ENCODE measurements at regions not wholly inside any gene's neighbourhood (a gene's known extent, or its start where the extent isn't known, plus 50 kb on each side); places are given as distances from the start of the nearest gene placed in this dataset.

- no peak for DNase-seq (ENCODE audit: low spot score in 2 of 2)
- no peak for FAIRE-seq
These were observed 351.7 kb downstream of the HRH4 start for GRCh38 chr18:24811950-24812681.

- no peak for DNase-seq (ENCODE audit: low spot score in 2 of 2)
- FAIRE-seq = no peak
These were observed 354.1 kb downstream of the HRH4 start for GRCh38 chr18:24814521-24814920.

DNA sequence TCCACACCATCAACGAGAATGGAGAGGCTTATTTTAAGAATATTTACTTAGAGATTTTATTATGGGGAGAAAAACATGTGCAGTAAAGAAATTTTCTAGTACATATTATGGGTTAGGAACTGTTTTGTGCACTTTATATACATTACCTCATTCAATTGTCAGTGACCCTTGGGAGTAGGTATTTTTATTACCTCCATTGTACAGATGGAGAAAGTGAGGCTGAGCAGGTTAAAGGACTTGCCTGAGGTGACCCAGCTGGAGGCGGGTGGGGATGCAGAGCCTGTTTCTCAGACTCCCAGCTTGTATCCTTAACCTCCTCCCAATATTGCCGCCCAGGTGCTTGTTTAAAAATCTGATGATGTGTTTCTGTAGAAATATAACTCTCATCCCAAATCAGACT lies 356.7 kb downstream of the HRH4 start:
- DNase-seq (ENCODE audit: low spot score in 2 of 2) = no peak
- FAIRE-seq = no peak

GRCh38 chr18:24817587-24818371 lies 357.3 kb downstream of the HRH4 start:
- DNase-seq (ENCODE audit: low spot score in 2 of 2) = no peak
- no peak for FAIRE-seq

DNA sequence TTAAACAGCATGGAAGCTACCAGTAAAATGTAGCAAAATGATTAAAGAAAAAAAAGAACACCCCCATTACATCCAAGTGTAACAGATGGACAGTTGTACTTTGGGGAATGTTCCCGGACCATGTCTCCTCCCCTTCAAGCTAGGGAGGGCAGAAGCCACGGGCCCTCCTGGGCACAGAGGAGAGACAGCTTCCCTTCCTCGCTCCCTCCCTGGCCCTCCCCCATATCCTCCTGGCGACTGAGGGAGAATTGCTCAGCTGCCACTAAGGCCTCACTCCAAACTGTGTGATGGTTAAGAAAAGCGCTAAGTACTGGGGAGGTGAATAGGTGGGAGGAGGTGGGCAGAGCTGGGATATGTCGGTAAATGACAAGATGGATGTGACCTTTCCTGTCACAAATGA lies 358.0 kb downstream of the HRH4 start:
- FAIRE-seq (no peak), DNase-seq (ENCODE audit: low spot score in 2 of 2) (no peak)

GRCh38 chr18:24819141-24819890 lies 358.9 kb downstream of the HRH4 start:
- FAIRE-seq = no peak
- DNase-seq (ENCODE audit: low spot score in 2 of 2) = no peak

DNA sequence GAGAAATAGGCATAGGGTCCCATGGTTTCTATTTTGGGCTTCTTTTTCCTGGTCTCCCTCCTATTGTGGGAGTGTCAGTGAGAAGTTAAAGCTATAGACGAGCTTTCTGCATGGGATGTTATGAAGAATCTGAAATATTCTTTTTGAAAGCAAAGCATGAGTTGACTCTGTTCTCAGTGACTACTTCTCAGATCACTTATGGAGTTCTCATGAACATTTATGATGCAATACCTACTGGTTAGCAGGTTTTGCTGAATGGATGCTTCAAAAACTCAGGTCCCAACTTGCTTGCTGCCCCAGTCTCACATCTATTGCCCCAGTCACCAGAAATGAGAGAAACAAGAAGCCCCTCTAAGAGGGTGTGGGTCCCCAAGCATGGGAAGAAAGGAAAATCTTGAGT lies 365.0 kb downstream of the HRH4 start:
- no peak for DNase-seq (ENCODE audit: low spot score in 2 of 2)
- no peak for FAIRE-seq

DNA sequence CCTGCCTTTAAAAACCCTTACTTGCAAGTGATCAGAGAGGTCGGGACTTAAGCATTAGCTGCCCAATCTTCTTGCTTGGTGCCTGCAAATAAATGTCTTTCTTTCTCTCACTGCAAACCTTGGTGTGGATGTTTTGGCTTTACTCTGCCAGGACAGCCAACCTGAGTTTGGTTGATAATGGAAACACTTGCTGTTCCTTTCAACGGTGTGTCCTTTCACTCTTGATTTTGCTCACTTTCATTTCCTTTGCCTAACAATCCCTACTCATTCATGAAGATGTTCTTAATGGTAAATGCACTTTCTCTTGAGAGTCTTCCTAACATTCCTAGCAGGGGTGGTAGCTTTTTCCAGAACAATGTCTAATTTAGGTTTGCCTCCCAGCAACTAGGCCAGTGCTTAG lies 366.2 kb downstream of the HRH4 start:
- no peak for DNase-seq (ENCODE audit: low spot score in 2 of 2)
- no peak for FAIRE-seq

- FAIRE-seq = no peak
These were observed 367.1 kb downstream of the HRH4 start for GRCh38 chr18:24827501-24827900.

DNA sequence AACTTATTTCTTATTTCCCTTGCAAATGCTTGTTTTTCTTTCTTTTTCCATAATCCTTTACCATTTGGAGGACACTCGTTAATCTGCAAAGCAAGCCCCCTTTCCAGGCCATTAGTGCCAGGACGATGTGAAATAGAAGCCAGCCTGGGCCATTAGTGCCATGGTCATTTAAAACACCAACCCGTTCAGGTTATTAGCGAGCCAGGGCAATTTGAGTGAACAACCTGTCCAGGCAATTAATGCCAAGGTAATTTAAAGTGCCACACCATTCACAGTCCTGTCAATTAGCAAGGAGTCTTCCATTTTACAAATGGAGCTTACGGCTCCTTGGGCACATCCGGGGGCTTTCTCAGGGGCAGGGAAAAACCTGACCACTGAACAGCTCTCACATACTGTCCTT lies 370.6 kb downstream of the HRH4 start:
- no peak for FAIRE-seq
- no peak for DNase-seq (ENCODE audit: low spot score in 2 of 2)

More at GRCh38 chr18:24827501-24827900, 367.1 kb downstream of the HRH4 start:
- no peak for DNase-seq (ENCODE audit: low spot score in 2 of 2)

DNA sequence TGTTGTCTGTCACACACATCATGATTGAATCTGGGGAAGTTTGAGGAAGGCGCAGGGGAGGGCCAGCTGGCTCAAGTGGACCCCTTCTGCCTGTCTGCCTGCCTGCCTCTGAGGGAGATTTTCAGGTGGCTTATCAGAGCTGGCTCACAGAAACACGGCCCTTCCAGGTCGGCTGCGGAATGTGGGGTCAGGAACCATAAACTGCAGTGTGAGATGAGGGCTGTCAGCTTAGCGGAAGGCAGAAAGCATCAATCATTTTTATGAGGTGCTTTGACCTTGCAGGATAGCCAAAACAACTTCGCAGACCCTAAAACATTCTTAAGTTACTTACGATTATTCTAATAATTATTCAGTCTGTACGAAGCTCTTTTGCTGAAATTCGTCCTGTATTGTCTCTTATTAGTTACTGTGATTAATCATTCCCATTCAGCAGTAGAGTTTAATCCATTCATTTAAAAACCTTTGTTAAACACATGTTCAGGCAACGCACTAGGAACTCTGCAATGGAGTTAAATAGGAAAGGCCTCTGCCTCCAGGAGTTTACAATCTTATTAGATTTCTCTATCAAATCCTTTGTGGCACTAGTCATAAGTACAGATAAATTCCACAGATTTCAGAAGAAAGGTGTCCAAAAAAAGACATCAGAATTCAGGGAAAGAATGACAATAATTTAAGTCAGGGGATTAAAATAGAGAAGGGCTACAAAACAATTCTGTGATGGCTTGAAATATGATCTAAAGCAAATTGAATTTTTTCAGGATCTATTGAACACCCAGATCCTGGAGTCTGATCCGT lies 371.6 kb downstream of the HRH4 start:
- FAIRE-seq (no peak), DNase-seq (ENCODE audit: low spot score in 2 of 2) (no peak)

DNA sequence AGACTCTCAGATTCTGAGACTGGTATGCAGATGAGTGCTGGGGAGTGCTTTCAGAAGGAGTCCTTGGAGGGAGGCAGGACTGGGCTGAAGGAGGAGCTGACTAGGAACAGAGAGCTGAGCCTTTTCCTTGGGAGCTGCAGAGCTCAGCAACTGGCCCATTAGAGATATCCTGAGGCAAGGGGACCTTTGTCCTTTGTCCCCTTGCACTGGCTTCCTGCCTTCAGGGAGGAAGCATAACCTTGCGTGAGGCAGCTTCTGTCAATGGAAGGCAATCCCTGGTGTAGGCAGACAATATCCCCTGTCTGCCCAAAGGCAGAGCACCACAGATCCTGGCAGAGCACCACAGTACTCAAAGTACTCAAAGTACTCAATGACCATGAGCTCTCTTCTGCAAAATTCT lies 375.3 kb downstream of the HRH4 start:
- FAIRE-seq (no peak), DNase-seq (ENCODE audit: low spot score in 2 of 2) (no peak)

DNA sequence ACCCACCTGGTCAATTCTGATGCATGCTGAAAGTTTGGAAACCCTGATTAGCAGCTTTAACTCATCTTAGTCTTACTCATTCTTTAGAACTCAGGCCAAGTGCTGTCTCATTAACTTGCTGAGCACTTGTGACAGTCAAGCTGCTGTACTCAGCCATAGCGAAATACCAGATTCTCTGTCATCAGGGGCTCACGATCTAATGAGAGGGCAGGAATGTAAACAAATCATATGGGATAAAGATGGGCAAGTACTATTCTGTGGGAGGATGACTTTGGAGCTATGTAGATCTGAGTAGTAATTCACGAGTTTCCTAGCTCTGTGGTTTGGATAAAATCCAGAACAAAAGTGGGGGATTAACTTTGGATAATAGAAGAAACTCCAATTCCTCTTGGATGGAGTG lies 376.6 kb downstream of the HRH4 start:
- FAIRE-seq = no peak

GRCh38 chr18:24840051-24840450 lies 379.6 kb downstream of the HRH4 start:
- FAIRE-seq = no peak
- DNase-seq (ENCODE audit: low spot score in 2 of 2) = no peak

More for the DNA sequence above, 376.6 kb downstream of the HRH4 start:
- DNase-seq (ENCODE audit: low spot score in 2 of 2) = no peak

DNA sequence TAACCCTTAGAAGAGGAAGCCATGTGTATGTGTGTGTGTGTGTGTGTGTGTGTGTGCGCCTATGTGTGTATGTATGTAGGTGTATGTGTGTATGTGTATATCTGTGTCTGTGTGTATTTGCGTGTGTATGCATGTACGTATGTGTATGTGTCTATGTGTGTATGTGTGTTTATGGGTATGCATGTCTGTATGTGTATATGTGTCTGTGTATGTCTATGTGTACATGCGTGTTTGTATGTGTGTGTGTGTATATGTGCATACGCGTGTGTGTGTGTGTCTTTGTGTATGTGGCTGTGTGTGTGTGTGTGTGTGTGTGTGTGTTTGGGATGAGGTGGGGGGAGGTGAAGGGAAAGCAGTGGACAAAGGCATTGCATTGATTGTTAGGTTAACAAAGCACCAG lies 380.2 kb downstream of the HRH4 start:
- FAIRE-seq = no peak
- DNase-seq (ENCODE audit: low spot score in 2 of 2) = no peak

- FAIRE-seq = no peak
- no peak for DNase-seq (ENCODE audit: low spot score in 2 of 2)
These were observed 381.1 kb downstream of the HRH4 start for GRCh38 chr18:24841536-24841935.

DNA sequence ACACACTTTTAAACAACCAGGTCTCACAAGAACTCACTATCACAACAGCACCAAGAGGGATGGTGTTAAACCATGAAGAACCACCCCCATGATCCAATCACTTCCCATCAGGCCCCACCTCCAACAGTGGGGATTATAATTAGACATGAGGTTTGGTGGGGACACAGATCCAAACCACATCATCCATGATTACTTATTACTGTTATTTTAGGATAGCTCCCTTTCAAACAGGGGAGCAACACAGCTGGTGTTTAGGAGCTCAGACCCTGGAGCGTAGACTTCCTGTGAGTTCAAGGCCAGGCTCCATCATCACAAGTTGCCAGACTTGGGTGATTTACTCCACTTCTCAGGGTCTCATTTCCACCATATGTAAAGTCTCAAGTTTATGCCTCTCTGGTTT lies 382.7 kb downstream of the HRH4 start:
- FAIRE-seq (no peak), DNase-seq (ENCODE audit: low spot score in 2 of 2) (no peak)

GRCh38 chr18:24846138-24846537 lies 385.7 kb downstream of the HRH4 start:
- FAIRE-seq (no peak), DNase-seq (ENCODE audit: low spot score in 2 of 2) (no peak)

- no peak for FAIRE-seq
- no peak for DNase-seq (ENCODE audit: low spot score in 2 of 2)
These were observed 390.1 kb downstream of the HRH4 start for GRCh38 chr18:24850532-24850931.

DNA sequence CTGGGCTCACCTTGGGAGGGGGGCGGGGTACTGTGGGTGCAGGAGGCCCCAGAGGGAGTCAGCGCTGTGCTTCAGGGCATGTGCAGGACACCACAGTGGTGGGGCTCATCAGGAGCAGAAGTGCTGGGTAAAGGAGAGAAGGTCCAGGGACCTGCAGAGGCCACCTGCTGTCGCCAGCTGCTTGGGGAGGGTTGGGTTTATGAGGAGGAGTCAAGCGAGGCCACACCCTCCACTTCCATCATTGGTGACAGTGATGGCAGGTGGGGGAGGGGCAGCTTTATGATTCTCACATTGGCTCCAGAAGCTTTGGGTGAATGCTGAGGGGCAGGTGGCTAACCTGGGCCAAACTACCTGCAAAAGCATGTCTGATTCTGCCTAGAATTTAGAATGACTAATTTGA lies 392.6 kb downstream of the HRH4 start:
- FAIRE-seq (no peak), DNase-seq (ENCODE audit: low spot score in 2 of 2) (no peak)

All from frontal cortex (tissue), 3 donors.